SK-N-SH (cell line): ENCODE measurements at regions not wholly inside any gene's neighbourhood (a gene's known extent, or its start where the extent isn't known, plus 50 kb on each side); places are given as distances from the start of the nearest gene placed in this dataset.
A peak's percentile ranks its signal among the peaks of the same experiment; 100 is the strongest.

Source experiments
- EP300 ChIP-seq, 2 experiments: IDR thresholded peaks; 2 replicates each; pipeline versions ENCODE4 v1.4.0 to v1.6.1; 2012; ENCODE audit warnings: borderline replicate concordance in 1 of 2, low read depth in 1 of 2, low read length in 1 of 2
- EZH2phosphoT487 ChIP-seq: fragments of 200-600 bp; sonication (generic); IDR thresholded peaks from 2 replicates; pipeline ENCODE4 v1.6.1; 2017; ENCODE audit warnings: low read depth, mixed run types, mild to moderate bottlenecking, antibody characterized with exemption, moderate library complexity, borderline replicate concordance
- FOXJ3 ChIP-seq: sonication (generic); formaldehyde crosslinking; IDR thresholded peaks from 2 replicates; pipeline ENCODE4 v1.5.1; 2020; ENCODE audit warnings: mild to moderate bottlenecking, missing genetic modification reagents
- FOXM1 ChIP-seq: IDR thresholded peaks from 2 replicates; pipeline ENCODE4 v1.4.0; 2012; ENCODE audit warnings: low read depth, mild to moderate bottlenecking
- GATA2 ChIP-seq: sonication (generic); formaldehyde crosslinking; IDR thresholded peaks from 2 replicates; pipeline ENCODE4 v1.5.0; 2020; ENCODE audit warnings: mild to moderate bottlenecking, missing genetic modification reagents
- JUND ChIP-seq: IDR thresholded peaks from 2 replicates; pipeline ENCODE4 v1.4.0; 2012
- POLR2AphosphoS5 ChIP-seq: IDR thresholded peaks from 2 replicates; pipeline ENCODE4 v1.6.1; 2012; ENCODE audit warnings: low read depth, low read length
- RAD21 ChIP-seq: IDR thresholded peaks from 2 replicates; pipeline ENCODE4 v1.6.1; 2012; ENCODE audit warnings: mild to moderate bottlenecking, low read length
- RXRA ChIP-seq: IDR thresholded peaks from 2 replicates; pipeline ENCODE4 v1.4.0; 2012; ENCODE audit warnings: low read depth, mild to moderate bottlenecking, borderline replicate concordance
- TAF1 ChIP-seq: IDR thresholded peaks from 2 replicates; pipeline ENCODE4 v1.6.1; 2012; ENCODE audit warnings: low read depth, mild to moderate bottlenecking, low read length, moderate library complexity, borderline replicate concordance
- TEAD4 ChIP-seq: IDR thresholded peaks from 2 replicates; pipeline ENCODE4 v1.4.0; 2012; ENCODE audit warnings: mild to moderate bottlenecking, borderline replicate concordance; ENCODE audit not compliant: insufficient read depth
- TF ChIP-seq, protein P1 (sequence below): fragments of 200-600 bp; sonication (generic); IDR thresholded peaks from 2 replicates; pipeline ENCODE4 v1.6.1; 2017; ENCODE audit warnings: antibody characterized with exemption, mild to moderate bottlenecking, moderate library complexity
- TF ChIP-seq, protein P2 (sequence below): IDR thresholded peaks from 2 replicates; pipeline ENCODE4 v1.4.0; 2012; ENCODE audit warnings: low read depth, borderline replicate concordance

DNA sequence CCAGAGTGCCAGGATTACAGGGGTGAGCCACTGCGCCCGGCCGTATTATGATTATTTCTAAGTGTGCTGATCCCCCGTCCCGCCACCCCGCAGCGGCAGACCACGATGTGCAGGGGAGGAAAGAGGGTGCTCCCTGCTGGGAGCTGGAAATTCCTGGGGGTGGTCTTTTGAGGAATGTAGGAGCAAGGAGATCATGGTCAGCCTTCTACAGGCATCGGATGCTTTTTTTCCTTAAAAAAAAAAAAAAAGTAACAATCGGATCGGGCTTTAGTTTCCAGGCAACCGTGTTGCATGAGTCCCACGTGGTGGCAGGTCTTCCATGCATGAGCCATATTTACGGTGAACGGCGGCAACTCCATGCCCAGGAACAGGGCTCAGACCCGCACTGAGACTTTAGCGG is 74.2 kb upstream of the COX20 start:
- no peak for TF ChIP-seq JUND
- TF ChIP-seq, protein P1, sequence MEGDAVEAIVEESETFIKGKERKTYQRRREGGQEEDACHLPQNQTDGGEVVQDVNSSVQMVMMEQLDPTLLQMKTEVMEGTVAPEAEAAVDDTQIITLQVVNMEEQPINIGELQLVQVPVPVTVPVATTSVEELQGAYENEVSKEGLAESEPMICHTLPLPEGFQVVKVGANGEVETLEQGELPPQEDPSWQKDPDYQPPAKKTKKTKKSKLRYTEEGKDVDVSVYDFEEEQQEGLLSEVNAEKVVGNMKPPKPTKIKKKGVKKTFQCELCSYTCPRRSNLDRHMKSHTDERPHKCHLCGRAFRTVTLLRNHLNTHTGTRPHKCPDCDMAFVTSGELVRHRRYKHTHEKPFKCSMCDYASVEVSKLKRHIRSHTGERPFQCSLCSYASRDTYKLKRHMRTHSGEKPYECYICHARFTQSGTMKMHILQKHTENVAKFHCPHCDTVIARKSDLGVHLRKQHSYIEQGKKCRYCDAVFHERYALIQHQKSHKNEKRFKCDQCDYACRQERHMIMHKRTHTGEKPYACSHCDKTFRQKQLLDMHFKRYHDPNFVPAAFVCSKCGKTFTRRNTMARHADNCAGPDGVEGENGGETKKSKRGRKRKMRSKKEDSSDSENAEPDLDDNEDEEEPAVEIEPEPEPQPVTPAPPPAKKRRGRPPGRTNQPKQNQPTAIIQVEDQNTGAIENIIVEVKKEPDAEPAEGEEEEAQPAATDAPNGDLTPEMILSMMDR: no peak
- no peak for TF ChIP-seq GATA2 (CRISPR knock-in tag)
- TF ChIP-seq EZH2phosphoT487: no peak
- no peak for TF ChIP-seq EP300 (IDR thresholded peaks at IDR 0.05; ENCODE audit: borderline replicate concordance in 1 of 2, low read depth in 1 of 2, low read length in 1 of 2)
- TF ChIP-seq TAF1: no peak
- no peak for TF ChIP-seq RAD21
- no peak for TF ChIP-seq FOXM1
- TF ChIP-seq, protein P2, sequence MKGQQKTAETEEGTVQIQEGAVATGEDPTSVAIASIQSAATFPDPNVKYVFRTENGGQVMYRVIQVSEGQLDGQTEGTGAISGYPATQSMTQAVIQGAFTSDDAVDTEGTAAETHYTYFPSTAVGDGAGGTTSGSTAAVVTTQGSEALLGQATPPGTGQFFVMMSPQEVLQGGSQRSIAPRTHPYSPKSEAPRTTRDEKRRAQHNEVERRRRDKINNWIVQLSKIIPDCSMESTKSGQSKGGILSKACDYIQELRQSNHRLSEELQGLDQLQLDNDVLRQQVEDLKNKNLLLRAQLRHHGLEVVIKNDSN: peak; percentile 33; the same call in 1 of the 2 replicates
- TF ChIP-seq POLR2AphosphoS5: no peak
- TF ChIP-seq TEAD4: no peak
- TF ChIP-seq FOXJ3: no peak
- TF ChIP-seq RXRA: no peak
